GM23338 (cell line): ENCODE measurements at regions not wholly inside any gene's neighbourhood (a gene's known extent, or its start where the extent isn't known, plus 50 kb on each side); places are given as distances from the start of the nearest gene placed in this dataset.

Source experiments
- ATAC-seq: fragments of 200-7000 bp; cut with Tn5 transposase; 3 replicates; pipeline ENCODE4 v1.9.1; 2020
- DNase-seq: peaks from one replicate; pipeline ENCODE4 v3.0.0-alpha.2; 2015; ENCODE audit warnings: low spot score
- H2AFZ ChIP-seq: fragments of 200-600 bp; sonication (generic); 2 replicates; pipeline ENCODE4 v1.8.0; 2016; ENCODE audit warnings: antibody characterized with exemption, mild to moderate bottlenecking, moderate library complexity
- H3F3A ChIP-seq: fragments of 200-600 bp; sonication (generic); replicated peaks from 2 replicates; pipeline ENCODE4 v1.8.0; 2017; ENCODE audit warnings: antibody characterized with exemption, mixed run types, low read depth
- H3K27ac ChIP-seq: fragments of 200-600 bp; sonication (generic); 2 replicates; pipeline ENCODE4 v1.6.1; 2016; ENCODE audit warnings: low read depth
- H3K27me3 ChIP-seq: fragments of 200-600 bp; sonication (generic); 2 replicates; pipeline ENCODE4 v1.8.0; 2016; ENCODE audit warnings: mild to moderate bottlenecking, mixed run types, moderate library complexity; ENCODE audit not compliant: insufficient read depth
- H3K36me3 ChIP-seq: fragments of 200-600 bp; sonication (generic); 2 replicates; pipeline ENCODE4 v1.8.0; 2016; ENCODE audit warnings: mild to moderate bottlenecking; ENCODE audit not compliant: insufficient read depth
- H3K4me1 ChIP-seq: fragments of 200-600 bp; sonication (generic); 2 replicates; pipeline ENCODE4 v1.8.0; 2016; ENCODE audit warnings: mild to moderate bottlenecking, moderate library complexity; ENCODE audit not compliant: insufficient read depth
- H3K4me2 ChIP-seq: fragments of 200-600 bp; sonication (generic); 2 replicates; pipeline ENCODE4 v1.7.1; 2017; ENCODE audit warnings: mixed run types
- H3K4me3 ChIP-seq: fragments of 200-600 bp; sonication (generic); 2 replicates; pipeline ENCODE4 v1.6.1; 2016; ENCODE audit warnings: mixed run types
- H3K79me2 ChIP-seq: fragments of 200-600 bp; sonication (generic); replicated peaks from 2 replicates; pipeline ENCODE4 v1.8.0; 2017; ENCODE audit warnings: mild to moderate bottlenecking; ENCODE audit not compliant: insufficient read depth
- H3K9me2 ChIP-seq: fragments of 200-600 bp; sonication (generic); 2 replicates; pipeline ENCODE4 v1.8.0; 2017; ENCODE audit not compliant: insufficient read depth
- H4K20me1 ChIP-seq: fragments of 200-600 bp; sonication (generic); replicated peaks from 2 replicates; pipeline ENCODE4 v1.8.0; 2017; ENCODE audit warnings: mild to moderate bottlenecking; ENCODE audit not compliant: insufficient read depth
- H3K27ac Mint-ChIP-seq: 2 replicates; pipeline ENCODE4 v1.8.0; 2020; ENCODE audit warnings: inconsistent platforms, mild to moderate bottlenecking, moderate library complexity, mixed read lengths
- H3K27me3 Mint-ChIP-seq: 3 replicates; pipeline ENCODE4 v1.8.0; 2022; ENCODE audit warnings: low read depth, mild to moderate bottlenecking, moderate library complexity, mixed read lengths, inconsistent platforms; ENCODE audit not compliant: insufficient read depth, poor library complexity
- H3K36me3 Mint-ChIP-seq: 3 replicates; pipeline ENCODE4 v1.8.0; 2021; ENCODE audit warnings: low read depth, mild to moderate bottlenecking, inconsistent platforms, moderate library complexity, mixed read lengths
- H3K4me1 Mint-ChIP-seq: 3 replicates; pipeline ENCODE4 v1.8.0; 2020; ENCODE audit warnings: mild to moderate bottlenecking, inconsistent platforms, mixed read lengths
- H3K4me3 Mint-ChIP-seq: 3 replicates; pipeline ENCODE4 v1.8.0; 2021; ENCODE audit warnings: moderate library complexity, mild to moderate bottlenecking, inconsistent platforms, mixed read lengths
- H3K9me3 Mint-ChIP-seq: 3 replicates; pipeline ENCODE4 v1.8.0; 2020; ENCODE audit warnings: moderate library complexity, mild to moderate bottlenecking, inconsistent platforms, mixed read lengths
- CREB1 ChIP-seq: fragments of 250-450 bp; sonication (Bioruptor Pico); IDR thresholded peaks from 2 replicates; pipeline ENCODE4 v1.5.0; 2020; ENCODE audit warnings: low read depth, mild to moderate bottlenecking, moderate library complexity
- EZH2 ChIP-seq: fragments of 200-600 bp; sonication (generic); IDR thresholded peaks from one replicate; pipeline ENCODE4 v1.8.0; 2017; ENCODE audit warnings: antibody characterized with exemption, mild to moderate bottlenecking, low read depth; ENCODE audit not compliant: unreplicated experiment
- EZH2phosphoT487 ChIP-seq: fragments of 200-600 bp; sonication (generic); IDR thresholded peaks from one replicate; pipeline ENCODE4 v1.8.1; 2018; ENCODE audit warnings: antibody characterized with exemption; ENCODE audit not compliant: unreplicated experiment
- JUNB ChIP-seq: IDR thresholded peaks from one replicate; pipeline ENCODE4 v1.6.1; 2016; ENCODE audit warnings: antibody characterized with exemption; ENCODE audit not compliant: unreplicated experiment
- NANOG ChIP-seq: IDR thresholded peaks from 2 replicates; pipeline ENCODE4 v1.6.1; 2016; ENCODE audit warnings: antibody characterized with exemption, borderline replicate concordance
- POLR2AphosphoS5 ChIP-seq: IDR thresholded peaks from 2 replicates; pipeline ENCODE4 v1.6.1; 2016; ENCODE audit warnings: antibody characterized with exemption, low read depth
- STAT1 ChIP-seq: IDR thresholded peaks from one replicate; pipeline ENCODE4 v1.6.1; 2016; ENCODE audit warnings: antibody characterized with exemption; ENCODE audit not compliant: unreplicated experiment
- ZNF114 ChIP-seq: fragments of 250-450 bp; sonication (Bioruptor Pico); IDR thresholded peaks from 2 replicates; pipeline ENCODE4 v1.5.0; 2020; ENCODE audit warnings: mild to moderate bottlenecking, moderate library complexity
- ZNF331 ChIP-seq: fragments of 250-450 bp; sonication (Bioruptor Pico); IDR thresholded peaks from 2 replicates; pipeline ENCODE4 v1.5.0; 2020; ENCODE audit warnings: low read depth, mild to moderate bottlenecking, moderate library complexity
- TF ChIP-seq, protein P1 (sequence below): IDR thresholded peaks from 2 replicates; pipeline ENCODE4 v1.6.1; 2016; ENCODE audit warnings: antibody characterized with exemption
- TF ChIP-seq, protein P2 (sequence below): fragments of 250-450 bp; sonication (Bioruptor Pico); IDR thresholded peaks from 2 replicates; pipeline ENCODE4 v1.5.0; 2020; ENCODE audit warnings: mild to moderate bottlenecking, moderate library complexity
- TF ChIP-seq, protein P3 (sequence below), 2 experiments: fragments of 200-600 bp in 1 of 2; sonication (generic) in 1 of 2; conservative IDR thresholded peaks; 2 replicates each; pipeline versions ENCODE4 v1.5.1 to v1.6.1; 2016 to 2017; ENCODE audit warnings: antibody characterized with exemption in 2 of 2, low read depth in 2 of 2, mild to moderate bottlenecking in 2 of 2, moderate library complexity in 1 of 2
- TF ChIP-seq, protein P4 (sequence below): IDR thresholded peaks from one replicate; pipeline ENCODE4 v1.6.1; 2018; ENCODE audit warnings: antibody characterized with exemption; ENCODE audit not compliant: unreplicated experiment

DNA sequence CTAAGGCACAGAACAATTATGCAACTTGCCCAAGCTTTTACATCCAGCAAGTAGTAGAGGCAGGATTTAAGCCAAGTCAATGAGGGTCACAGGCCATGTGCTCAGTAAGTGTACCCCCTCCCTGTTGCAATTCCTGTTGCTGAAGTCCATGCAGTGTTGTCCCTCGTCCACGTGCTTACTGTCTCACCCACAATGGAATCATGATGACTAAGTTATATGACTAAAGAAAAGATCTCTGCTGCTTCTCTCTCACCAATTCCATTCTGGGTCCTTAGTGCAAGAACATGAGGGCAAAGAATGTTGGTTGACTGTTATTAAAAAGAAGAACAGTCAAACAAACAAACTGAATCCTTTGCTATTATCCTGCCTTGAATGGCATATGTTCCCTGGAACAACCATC lies 233.6 kb upstream of the SLC24A2 start:
- TF ChIP-seq ZNF114 (CRISPR knock-in tag) (no peak), JUNB (no peak), EZH2 (no peak), CREB1 (CRISPR knock-in tag) (no peak), EZH2phosphoT487 (no peak), NANOG (no peak), STAT1 (no peak), ZNF331 (CRISPR knock-in tag) (no peak), POLR2AphosphoS5 (no peak)
- TF ChIP-seq, protein P1, sequence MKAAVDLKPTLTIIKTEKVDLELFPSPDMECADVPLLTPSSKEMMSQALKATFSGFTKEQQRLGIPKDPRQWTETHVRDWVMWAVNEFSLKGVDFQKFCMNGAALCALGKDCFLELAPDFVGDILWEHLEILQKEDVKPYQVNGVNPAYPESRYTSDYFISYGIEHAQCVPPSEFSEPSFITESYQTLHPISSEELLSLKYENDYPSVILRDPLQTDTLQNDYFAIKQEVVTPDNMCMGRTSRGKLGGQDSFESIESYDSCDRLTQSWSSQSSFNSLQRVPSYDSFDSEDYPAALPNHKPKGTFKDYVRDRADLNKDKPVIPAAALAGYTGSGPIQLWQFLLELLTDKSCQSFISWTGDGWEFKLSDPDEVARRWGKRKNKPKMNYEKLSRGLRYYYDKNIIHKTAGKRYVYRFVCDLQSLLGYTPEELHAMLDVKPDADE: no peak
- TF ChIP-seq, protein P2, sequence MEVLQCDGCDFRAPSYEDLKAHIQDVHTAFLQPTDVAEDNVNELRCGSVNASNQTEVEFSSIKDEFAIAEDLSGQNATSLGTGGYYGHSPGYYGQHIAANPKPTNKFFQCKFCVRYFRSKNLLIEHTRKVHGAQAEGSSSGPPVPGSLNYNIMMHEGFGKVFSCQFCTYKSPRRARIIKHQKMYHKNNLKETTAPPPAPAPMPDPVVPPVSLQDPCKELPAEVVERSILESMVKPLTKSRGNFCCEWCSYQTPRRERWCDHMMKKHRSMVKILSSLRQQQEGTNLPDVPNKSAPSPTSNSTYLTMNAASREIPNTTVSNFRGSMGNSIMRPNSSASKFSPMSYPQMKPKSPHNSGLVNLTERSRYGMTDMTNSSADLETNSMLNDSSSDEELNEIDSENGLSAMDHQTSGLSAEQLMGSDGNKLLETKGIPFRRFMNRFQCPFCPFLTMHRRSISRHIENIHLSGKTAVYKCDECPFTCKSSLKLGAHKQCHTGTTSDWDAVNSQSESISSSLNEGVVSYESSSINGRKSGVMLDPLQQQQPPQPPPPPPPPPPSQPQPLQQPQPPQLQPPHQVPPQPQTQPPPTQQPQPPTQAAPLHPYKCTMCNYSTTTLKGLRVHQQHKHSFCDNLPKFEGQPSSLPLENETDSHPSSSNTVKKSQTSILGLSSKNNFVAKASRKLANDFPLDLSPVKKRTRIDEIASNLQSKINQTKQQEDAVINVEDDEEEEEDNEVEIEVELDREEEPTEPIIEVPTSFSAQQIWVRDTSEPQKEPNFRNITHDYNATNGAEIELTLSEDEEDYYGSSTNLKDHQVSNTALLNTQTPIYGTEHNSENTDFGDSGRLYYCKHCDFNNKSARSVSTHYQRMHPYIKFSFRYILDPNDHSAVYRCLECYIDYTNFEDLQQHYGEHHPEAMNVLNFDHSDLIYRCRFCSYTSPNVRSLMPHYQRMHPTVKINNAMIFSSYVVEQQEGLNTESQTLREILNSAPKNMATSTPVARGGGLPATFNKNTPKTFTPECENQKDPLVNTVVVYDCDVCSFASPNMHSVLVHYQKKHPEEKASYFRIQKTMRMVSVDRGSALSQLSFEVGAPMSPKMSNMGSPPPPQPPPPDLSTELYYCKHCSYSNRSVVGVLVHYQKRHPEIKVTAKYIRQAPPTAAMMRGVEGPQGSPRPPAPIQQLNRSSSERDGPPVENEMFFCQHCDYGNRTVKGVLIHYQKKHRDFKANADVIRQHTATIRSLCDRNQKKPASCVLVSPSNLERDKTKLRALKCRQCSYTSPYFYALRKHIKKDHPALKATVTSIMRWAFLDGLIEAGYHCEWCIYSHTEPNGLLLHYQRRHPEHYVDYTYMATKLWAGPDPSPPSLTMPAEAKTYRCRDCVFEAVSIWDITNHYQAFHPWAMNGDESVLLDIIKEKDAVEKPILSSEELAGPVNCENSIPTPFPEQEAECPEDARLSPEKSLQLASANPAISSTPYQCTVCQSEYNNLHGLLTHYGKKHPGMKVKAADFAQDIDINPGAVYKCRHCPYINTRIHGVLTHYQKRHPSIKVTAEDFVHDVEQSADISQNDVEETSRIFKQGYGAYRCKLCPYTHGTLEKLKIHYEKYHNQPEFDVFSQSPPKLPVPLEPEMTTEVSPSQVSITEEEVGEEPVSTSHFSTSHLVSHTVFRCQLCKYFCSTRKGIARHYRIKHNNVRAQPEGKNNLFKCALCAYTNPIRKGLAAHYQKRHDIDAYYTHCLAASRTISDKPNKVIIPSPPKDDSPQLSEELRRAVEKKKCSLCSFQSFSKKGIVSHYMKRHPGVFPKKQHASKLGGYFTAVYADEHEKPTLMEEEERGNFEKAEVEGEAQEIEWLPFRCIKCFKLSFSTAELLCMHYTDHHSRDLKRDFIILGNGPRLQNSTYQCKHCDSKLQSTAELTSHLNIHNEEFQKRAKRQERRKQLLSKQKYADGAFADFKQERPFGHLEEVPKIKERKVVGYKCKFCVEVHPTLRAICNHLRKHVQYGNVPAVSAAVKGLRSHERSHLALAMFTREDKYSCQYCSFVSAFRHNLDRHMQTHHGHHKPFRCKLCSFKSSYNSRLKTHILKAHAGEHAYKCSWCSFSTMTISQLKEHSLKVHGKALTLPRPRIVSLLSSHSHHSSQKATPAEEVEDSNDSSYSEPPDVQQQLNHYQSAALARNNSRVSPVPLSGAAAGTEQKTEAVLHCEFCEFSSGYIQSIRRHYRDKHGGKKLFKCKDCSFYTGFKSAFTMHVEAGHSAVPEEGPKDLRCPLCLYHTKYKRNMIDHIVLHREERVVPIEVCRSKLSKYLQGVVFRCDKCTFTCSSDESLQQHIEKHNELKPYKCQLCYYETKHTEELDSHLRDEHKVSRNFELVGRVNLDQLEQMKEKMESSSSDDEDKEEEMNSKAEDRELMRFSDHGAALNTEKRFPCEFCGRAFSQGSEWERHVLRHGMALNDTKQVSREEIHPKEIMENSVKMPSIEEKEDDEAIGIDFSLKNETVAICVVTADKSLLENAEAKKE: no peak
- TF ChIP-seq, protein P3, sequence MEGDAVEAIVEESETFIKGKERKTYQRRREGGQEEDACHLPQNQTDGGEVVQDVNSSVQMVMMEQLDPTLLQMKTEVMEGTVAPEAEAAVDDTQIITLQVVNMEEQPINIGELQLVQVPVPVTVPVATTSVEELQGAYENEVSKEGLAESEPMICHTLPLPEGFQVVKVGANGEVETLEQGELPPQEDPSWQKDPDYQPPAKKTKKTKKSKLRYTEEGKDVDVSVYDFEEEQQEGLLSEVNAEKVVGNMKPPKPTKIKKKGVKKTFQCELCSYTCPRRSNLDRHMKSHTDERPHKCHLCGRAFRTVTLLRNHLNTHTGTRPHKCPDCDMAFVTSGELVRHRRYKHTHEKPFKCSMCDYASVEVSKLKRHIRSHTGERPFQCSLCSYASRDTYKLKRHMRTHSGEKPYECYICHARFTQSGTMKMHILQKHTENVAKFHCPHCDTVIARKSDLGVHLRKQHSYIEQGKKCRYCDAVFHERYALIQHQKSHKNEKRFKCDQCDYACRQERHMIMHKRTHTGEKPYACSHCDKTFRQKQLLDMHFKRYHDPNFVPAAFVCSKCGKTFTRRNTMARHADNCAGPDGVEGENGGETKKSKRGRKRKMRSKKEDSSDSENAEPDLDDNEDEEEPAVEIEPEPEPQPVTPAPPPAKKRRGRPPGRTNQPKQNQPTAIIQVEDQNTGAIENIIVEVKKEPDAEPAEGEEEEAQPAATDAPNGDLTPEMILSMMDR (conservative IDR thresholded peaks at IDR 0.05; ENCODE audit: low read depth in 2 of 2): no peak
- TF ChIP-seq, protein P4, sequence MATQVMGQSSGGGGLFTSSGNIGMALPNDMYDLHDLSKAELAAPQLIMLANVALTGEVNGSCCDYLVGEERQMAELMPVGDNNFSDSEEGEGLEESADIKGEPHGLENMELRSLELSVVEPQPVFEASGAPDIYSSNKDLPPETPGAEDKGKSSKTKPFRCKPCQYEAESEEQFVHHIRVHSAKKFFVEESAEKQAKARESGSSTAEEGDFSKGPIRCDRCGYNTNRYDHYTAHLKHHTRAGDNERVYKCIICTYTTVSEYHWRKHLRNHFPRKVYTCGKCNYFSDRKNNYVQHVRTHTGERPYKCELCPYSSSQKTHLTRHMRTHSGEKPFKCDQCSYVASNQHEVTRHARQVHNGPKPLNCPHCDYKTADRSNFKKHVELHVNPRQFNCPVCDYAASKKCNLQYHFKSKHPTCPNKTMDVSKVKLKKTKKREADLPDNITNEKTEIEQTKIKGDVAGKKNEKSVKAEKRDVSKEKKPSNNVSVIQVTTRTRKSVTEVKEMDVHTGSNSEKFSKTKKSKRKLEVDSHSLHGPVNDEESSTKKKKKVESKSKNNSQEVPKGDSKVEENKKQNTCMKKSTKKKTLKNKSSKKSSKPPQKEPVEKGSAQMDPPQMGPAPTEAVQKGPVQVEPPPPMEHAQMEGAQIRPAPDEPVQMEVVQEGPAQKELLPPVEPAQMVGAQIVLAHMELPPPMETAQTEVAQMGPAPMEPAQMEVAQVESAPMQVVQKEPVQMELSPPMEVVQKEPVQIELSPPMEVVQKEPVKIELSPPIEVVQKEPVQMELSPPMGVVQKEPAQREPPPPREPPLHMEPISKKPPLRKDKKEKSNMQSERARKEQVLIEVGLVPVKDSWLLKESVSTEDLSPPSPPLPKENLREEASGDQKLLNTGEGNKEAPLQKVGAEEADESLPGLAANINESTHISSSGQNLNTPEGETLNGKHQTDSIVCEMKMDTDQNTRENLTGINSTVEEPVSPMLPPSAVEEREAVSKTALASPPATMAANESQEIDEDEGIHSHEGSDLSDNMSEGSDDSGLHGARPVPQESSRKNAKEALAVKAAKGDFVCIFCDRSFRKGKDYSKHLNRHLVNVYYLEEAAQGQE: no peak
- no peak for ATAC-seq
- no peak overlapping the region for H3K27ac Mint-ChIP-seq

More for the DNA sequence above, 233.6 kb upstream of the SLC24A2 start:
- no peak overlapping the region for H2AFZ ChIP-seq
- H3K27me3 ChIP-seq: no peaks in the 10 kb centered on the region
- no peak overlapping the region for H3K4me3 ChIP-seq
- H4K20me1 ChIP-seq: no peaks in the 10 kb centered on the region
- no peaks in the 10 kb centered on the region for H3F3A ChIP-seq
- Mint-ChIP-seq H3K9me3 (no peaks in the 10 kb centered on the region; the same call in 2 of the 3 replicates), H3K4me3 (no peak overlapping the region), H3K4me1 (0 out of 3 replicates have a peak, but pooled peaks cover 3% of the 10 kb centered on the region), H3K36me3 (no peaks in the 10 kb centered on the region), H3K27me3 (no peaks in the 10 kb centered on the region)
- H3K4me1 ChIP-seq: no peaks in the 10 kb centered on the region
- DNase-seq: no peak
- no peak overlapping the region for H3K27ac ChIP-seq
- no peak overlapping the region for H3K4me2 ChIP-seq
- no peaks in the 10 kb centered on the region for H3K36me3 ChIP-seq
- H3K9me2 ChIP-seq: no peaks in the 10 kb centered on the region
- no peaks in the 10 kb centered on the region for H3K79me2 ChIP-seq
